Thymus (tissue), 11 donors: ENCODE measurements at regions not wholly inside any gene's neighbourhood (a gene's known extent, or its start where the extent isn't known, plus 50 kb on each side); places are given as distances from the start of the nearest gene placed in this dataset.

ENCODE experiments used
- DNase-seq, 9 donors: peaks; one replicate each; pipeline ENCODE4 v3.0.0-alpha.2; 2013; ENCODE audit warnings: low spot score in 9 of 9, low read depth in 6 of 9, missing footprints in 1 of 9
- H3K27ac ChIP-seq, 2 donors: one replicate each; pipeline ENCODE4 v1.5.1; 2013; ENCODE audit warnings: control low read depth in 1 of 2, low read depth in 1 of 2, low read length in 1 of 2, mild to moderate bottlenecking in 1 of 2, moderate library complexity in 1 of 2
- H3K27me3 ChIP-seq, 2 donors: one replicate each; pipeline ENCODE4 v1.5.1; 2013; ENCODE audit warnings: low read length in 1 of 2; ENCODE audit not compliant: control insufficient read depth in 2 of 2, insufficient read depth in 1 of 2
- H3K36me3 ChIP-seq, 2 donors: one replicate each; pipeline ENCODE4 v1.5.1; 2013; ENCODE audit warnings: low read length in 1 of 2, mild to moderate bottlenecking in 1 of 2, moderate library complexity in 1 of 2; ENCODE audit not compliant: control insufficient read depth in 2 of 2, insufficient read depth in 2 of 2
- H3K4me1 ChIP-seq, 2 donors: one replicate each; pipeline ENCODE4 v1.5.1; 2013; ENCODE audit warnings: low read length in 2 of 2; ENCODE audit not compliant: control insufficient read depth in 2 of 2, insufficient read depth in 2 of 2
- H3K4me3 ChIP-seq, 2 donors: one replicate each; pipeline ENCODE4 v1.5.1; 2013; ENCODE audit warnings: low read length in 2 of 2, control low read depth in 1 of 2, mild to moderate bottlenecking in 1 of 2
- H3K9me3 ChIP-seq, 2 donors: one replicate each; pipeline ENCODE4 v1.5.1; 2013; ENCODE audit warnings: low read length in 1 of 2, mild to moderate bottlenecking in 1 of 2; ENCODE audit not compliant: control insufficient read depth in 2 of 2, insufficient read depth in 1 of 2
- WGBS: extraction: QIAGEN DNeasy Blood & Tissue Kit; methylation state at CpG from one replicate; pipeline ENCODE4 v1.1.7; 2013; 5-methylcytosine and 5-hydroxymethylcytosine counted together
- donor health status: healthy.

- Histone ChIP-seq H3K9me3 (no peaks in the 10 kb centered on the region), H3K27ac (no peak overlapping the region), H3K4me1 (no peaks in the 10 kb centered on the region), H3K4me3 (no peak overlapping the region), H3K27me3 (no peaks in the 10 kb centered on the region), H3K36me3 (no peaks in the 10 kb centered on the region)
- no peak for DNase-seq
- WGBS, result 52% methylated on average over 6 of the region's 6 CpGs
These were observed 229.2 kb upstream of the TMTC1 start for GRCh38 chr12:30012816-30013450.

- H3K4me1 ChIP-seq, result no peaks in the 10 kb centered on the region
- H3K27ac ChIP-seq, result no peak overlapping the region
- no peaks in the 10 kb centered on the region for H3K9me3 ChIP-seq
- 90% methylated on average over 1 of the region's 1 CpG for WGBS
- H3K4me3 ChIP-seq, result no peak overlapping the region
- H3K27me3 ChIP-seq, result no peaks in the 10 kb centered on the region
- H3K36me3 ChIP-seq, result no peaks in the 10 kb centered on the region
- DNase-seq, result no peak
These were observed 226.6 kb upstream of the TMTC1 start for GRCh38 chr12:30010071-30011052.

GRCh38 chr12:30006021-30006420, 222.3 kb upstream of the TMTC1 start:
- H3K27ac ChIP-seq, result no peak overlapping the region
- WGBS, result 85% methylated on average over 1 of the region's 1 CpG
- H3K27me3 ChIP-seq, result no peaks in the 10 kb centered on the region

GRCh38 chr12:30003321-30003720, 219.6 kb upstream of the TMTC1 start:
- Histone ChIP-seq H3K27ac (no peak overlapping the region), H3K4me1 (no peaks in the 10 kb centered on the region), H3K27me3 (no peaks in the 10 kb centered on the region), H3K4me3 (no peak overlapping the region), H3K36me3 (no peaks in the 10 kb centered on the region), H3K9me3 (no peaks in the 10 kb centered on the region)
- WGBS, result 85% methylated on average over 2 of the region's 2 CpGs
- DNase-seq, result no peak

More at GRCh38 chr12:30006021-30006420, 222.3 kb upstream of the TMTC1 start:
- Histone ChIP-seq H3K9me3 (no peaks in the 10 kb centered on the region), H3K36me3 (no peaks in the 10 kb centered on the region), H3K4me1 (no peaks in the 10 kb centered on the region), H3K4me3 (no peak overlapping the region)
- DNase-seq, result no peak

GRCh38 chr12:30002677-30003076, 218.9 kb upstream of the TMTC1 start:
- DNase-seq, result no peak
- no peak overlapping the region for H3K27ac ChIP-seq
- no peaks in the 10 kb centered on the region for H3K27me3 ChIP-seq
- H3K4me3 ChIP-seq, result no peak overlapping the region
- 89% methylated on average over 5 of the region's 5 CpGs for WGBS
- no peaks in the 10 kb centered on the region for H3K36me3 ChIP-seq
- no peaks in the 10 kb centered on the region for H3K9me3 ChIP-seq
- H3K4me1 ChIP-seq, result no peaks in the 10 kb centered on the region

- 96% methylated on average over 1 of the region's 1 CpG for WGBS
- peak in 2 of 9 donors; percentile 1 to 20 for DNase-seq
These were observed 216.7 kb upstream of the TMTC1 start for GRCh38 chr12:30000401-30000800.

GRCh38 chr12:29996993-29997392, 213.3 kb upstream of the TMTC1 start:
- H3K9me3 ChIP-seq, result no peaks in the 10 kb centered on the region
- H3K27ac ChIP-seq, result no peak overlapping the region
- H3K4me3 ChIP-seq, result no peak overlapping the region
- 92% methylated on average over 3 of the region's 3 CpGs for WGBS
- no peaks in the 10 kb centered on the region for H3K4me1 ChIP-seq
- DNase-seq, result no peak
- no peaks in the 10 kb centered on the region for H3K36me3 ChIP-seq
- no peaks in the 10 kb centered on the region for H3K27me3 ChIP-seq

More at GRCh38 chr12:30000401-30000800, 216.7 kb upstream of the TMTC1 start:
- H3K27me3 ChIP-seq, result no peaks in the 10 kb centered on the region
- no peaks in the 10 kb centered on the region for H3K4me1 ChIP-seq
- no peaks in the 10 kb centered on the region for H3K9me3 ChIP-seq
- no peak overlapping the region for H3K4me3 ChIP-seq
- H3K27ac ChIP-seq, result no peak overlapping the region
- no peaks in the 10 kb centered on the region for H3K36me3 ChIP-seq

- H3K4me1 ChIP-seq, result no peaks in the 10 kb centered on the region
- no peaks in the 10 kb centered on the region for H3K27me3 ChIP-seq
- no peaks in the 10 kb centered on the region for H3K36me3 ChIP-seq
- no peaks in the 10 kb centered on the region for H3K9me3 ChIP-seq
- H3K27ac ChIP-seq, result no peak overlapping the region
- no peak overlapping the region for H3K4me3 ChIP-seq
- no peak for DNase-seq
- 88% methylated on average over 2 of the region's 2 CpGs for WGBS
These were observed 208.6 kb upstream of the TMTC1 start for GRCh38 chr12:29992366-29992765.

- H3K9me3 ChIP-seq, result no peaks in the 10 kb centered on the region
- DNase-seq, result no peak
- 82% methylated on average over 2 of the region's 2 CpGs for WGBS
- no peaks in the 10 kb centered on the region for H3K36me3 ChIP-seq
- no peak overlapping the region for H3K4me3 ChIP-seq
- no peaks in the 10 kb centered on the region for H3K4me1 ChIP-seq
- H3K27ac ChIP-seq, result no peak overlapping the region
- no peaks in the 10 kb centered on the region for H3K27me3 ChIP-seq
These were observed 208.2 kb upstream of the TMTC1 start for GRCh38 chr12:29991924-29992323.
